HEK293T (cell line): ENCODE measurements at regions not wholly inside any gene's neighbourhood (a gene's known extent, or its start where the extent isn't known, plus 50 kb on each side); places are given as distances from the start of the nearest gene placed in this dataset.

Source experiments
- ARNT ChIP-seq: fragments of 450-650 bp; IDR thresholded peaks from 2 replicates; pipeline ENCODE4 v1.6.1; 2017; ENCODE audit warnings: mild to moderate bottlenecking
- BHLHE40 ChIP-seq: fragments of 450-650 bp; IDR thresholded peaks from 2 replicates; pipeline ENCODE4 v1.6.1; 2016; ENCODE audit warnings: mild to moderate bottlenecking, moderate library complexity, borderline replicate concordance
- CTBP1 ChIP-seq: fragments of 450-650 bp; IDR thresholded peaks from 2 replicates; pipeline ENCODE4 v1.6.1; 2016; ENCODE audit warnings: borderline replicate concordance
- ELF4 ChIP-seq: fragments of 450-650 bp; IDR thresholded peaks from 2 replicates; pipeline ENCODE4 v1.6.1; 2017; ENCODE audit warnings: antibody characterized with exemption
- FOXA1 ChIP-seq: fragments of 450-650 bp; IDR thresholded peaks from 2 replicates; pipeline ENCODE4 v1.6.1; 2016; ENCODE audit warnings: mild to moderate bottlenecking
- FOXK2 ChIP-seq: fragments of 450-650 bp; IDR thresholded peaks from 2 replicates; pipeline ENCODE4 v1.6.1; 2016; ENCODE audit warnings: mild to moderate bottlenecking
- HDGF ChIP-seq: fragments of 450-650 bp; IDR thresholded peaks from 2 replicates; pipeline ENCODE4 v1.6.1; 2017; ENCODE audit warnings: antibody characterized with exemption, borderline replicate concordance
- L3MBTL2 ChIP-seq: fragments of 450-650 bp; conservative IDR thresholded peaks from 2 replicates; pipeline ENCODE4 v1.6.1; 2016; ENCODE audit warnings: mild to moderate bottlenecking
- LEF1 ChIP-seq: fragments of 450-650 bp; IDR thresholded peaks from 2 replicates; pipeline ENCODE4 v1.6.1; 2017; ENCODE audit warnings: mild to moderate bottlenecking, borderline replicate concordance
- NFRKB ChIP-seq: fragments of 450-650 bp; IDR thresholded peaks from 2 replicates; pipeline ENCODE4 v1.6.1; 2016; ENCODE audit warnings: mild to moderate bottlenecking, moderate library complexity
- SP1 ChIP-seq: fragments of 450-650 bp; IDR thresholded peaks from 2 replicates; pipeline ENCODE4 v1.6.1; 2017
- TARDBP ChIP-seq: fragments of 450-650 bp; IDR thresholded peaks from 2 replicates; pipeline ENCODE4 v1.6.1; 2016
- ZNF384 ChIP-seq: fragments of 450-650 bp; IDR thresholded peaks from 2 replicates; pipeline ENCODE4 v1.6.1; 2016
- TF ChIP-seq, protein P1 (sequence below): fragments of 450-650 bp; IDR thresholded peaks from 2 replicates; pipeline ENCODE4 v1.6.1; 2016

DNA sequence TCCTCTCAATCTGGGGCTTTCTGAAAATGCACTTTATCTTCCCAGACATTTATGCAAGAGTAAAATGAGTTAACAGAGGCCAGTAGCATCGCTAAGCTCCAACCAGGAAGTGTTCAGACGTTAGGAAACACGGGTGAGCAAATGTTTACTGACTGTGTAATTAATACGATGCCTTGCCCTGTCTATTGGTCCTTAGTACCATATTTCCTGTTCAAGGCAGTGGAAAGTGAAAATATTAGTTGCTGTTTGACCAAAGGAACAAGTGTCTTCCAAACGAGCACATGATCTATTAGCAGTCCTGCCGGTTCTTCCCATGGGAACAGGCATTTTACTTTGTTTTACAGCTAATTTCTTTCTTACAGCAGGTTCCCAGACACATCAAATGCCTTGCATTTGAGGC is 311.1 kb upstream of the JAG1 start:
- TF ChIP-seq HDGF (no peak), TARDBP (no peak), ELF4 (no peak), LEF1 (no peak), BHLHE40 (no peak), FOXK2 (no peak), FOXA1 (no peak), ARNT (no peak), SP1 (no peak), L3MBTL2 (no peak), CTBP1 (no peak), NFRKB (no peak), ZNF384 (no peak)
- TF ChIP-seq, protein P1, sequence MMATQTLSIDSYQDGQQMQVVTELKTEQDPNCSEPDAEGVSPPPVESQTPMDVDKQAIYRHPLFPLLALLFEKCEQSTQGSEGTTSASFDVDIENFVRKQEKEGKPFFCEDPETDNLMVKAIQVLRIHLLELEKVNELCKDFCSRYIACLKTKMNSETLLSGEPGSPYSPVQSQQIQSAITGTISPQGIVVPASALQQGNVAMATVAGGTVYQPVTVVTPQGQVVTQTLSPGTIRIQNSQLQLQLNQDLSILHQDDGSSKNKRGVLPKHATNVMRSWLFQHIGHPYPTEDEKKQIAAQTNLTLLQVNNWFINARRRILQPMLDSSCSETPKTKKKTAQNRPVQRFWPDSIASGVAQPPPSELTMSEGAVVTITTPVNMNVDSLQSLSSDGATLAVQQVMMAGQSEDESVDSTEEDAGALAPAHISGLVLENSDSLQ, result no peak
